HAP-1 (cell line): ENCODE measurements at regions not wholly inside any gene's neighbourhood (a gene's known extent, or its start where the extent isn't known, plus 50 kb on each side); places are given as distances from the start of the nearest gene placed in this dataset.
"Not testable (repeated sequence)": the region's sequence is repeated elsewhere in the genome, so short reads cannot be mapped to it uniquely, and the experiment has no call there.

ENCODE experiments used
- DNase-seq, 2 experiments: peaks; one replicate each; pipeline ENCODE4 v3.0.0-alpha.2; 2016 to 2020; ENCODE audit warnings: low spot score in 2 of 2
- H3K27me3 ChIP-seq: fragments of 250-450 bp; sonication (Bioruptor Pico); 2 replicates; pipeline ENCODE4 v1.5.1; 2020; ENCODE audit warnings: low read depth, mild to moderate bottlenecking, moderate library complexity
- H3K36me3 ChIP-seq: fragments of 250-450 bp; sonication (Bioruptor Pico); replicated peaks from 2 replicates; pipeline ENCODE4 v1.5.1; 2020; ENCODE audit warnings: mild to moderate bottlenecking
- H3K4me1 ChIP-seq: fragments of 250-450 bp; sonication (Bioruptor Pico); 2 replicates; pipeline ENCODE4 v1.5.1; 2020; ENCODE audit warnings: mild to moderate bottlenecking
- H3K4me3 ChIP-seq: fragments of 250-450 bp; sonication (Bioruptor Pico); 2 replicates; pipeline ENCODE4 v1.5.1; 2020; ENCODE audit warnings: mild to moderate bottlenecking, moderate library complexity
- H3K9me3 ChIP-seq: fragments of 250-450 bp; sonication (Bioruptor Pico); 2 replicates; pipeline ENCODE4 v1.5.1; 2020; ENCODE audit warnings: mild to moderate bottlenecking, moderate library complexity
- in situ Hi-C: fragments of 300-500 bp; cut with MboI; formaldehyde crosslinking; loops from 3 replicates; pipeline ENCODE4 v1.14.3; 2020; ENCODE audit warnings: low sequenced_read_pairs, inconsistent platforms, mixed read lengths

- no peaks in the 10 kb centered on the region for H3K4me1 ChIP-seq
- no peaks in the 10 kb centered on the region for H3K36me3 ChIP-seq
- no peaks in the 10 kb centered on the region for H3K9me3 ChIP-seq
- in situ Hi-C loops: no loop called here
- H3K4me3 ChIP-seq: no peak overlapping the region
- H3K27me3 ChIP-seq: no peaks in the 10 kb centered on the region
- no peak for DNase-seq
Observed at GRCh38 chr12:123059500-123059899, 79.0 kb downstream of the ARL6IP4 start.

DNA sequence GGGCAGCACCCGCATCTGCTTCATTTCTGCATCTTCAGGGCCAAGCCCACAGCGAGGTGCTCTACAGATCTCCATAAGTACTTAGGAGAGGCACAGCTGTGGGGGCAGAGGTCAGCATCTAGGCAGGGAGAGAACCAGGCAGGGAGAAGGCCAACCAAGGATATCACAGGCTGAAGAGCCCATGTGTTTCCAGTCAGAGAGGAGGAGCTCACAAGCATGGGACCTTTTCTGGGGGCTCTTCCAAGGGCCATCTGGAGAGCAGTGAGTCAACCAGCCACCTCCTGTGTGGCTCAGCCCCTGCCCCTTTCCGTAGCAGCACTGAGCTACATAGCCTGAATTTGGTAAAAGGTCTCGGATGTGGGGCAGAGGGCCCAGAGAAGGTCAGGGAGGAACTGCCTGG is 78.5 kb downstream of the ARL6IP4 start:
- H3K36me3 ChIP-seq: no peaks in the 10 kb centered on the region
- no peak overlapping the region for H3K4me3 ChIP-seq
- no peaks in the 10 kb centered on the region for H3K27me3 ChIP-seq
- H3K9me3 ChIP-seq: no peaks in the 10 kb centered on the region
- in situ Hi-C loops: no loop called here
- no peaks in the 10 kb centered on the region for H3K4me1 ChIP-seq
- DNase-seq: no peak

DNA sequence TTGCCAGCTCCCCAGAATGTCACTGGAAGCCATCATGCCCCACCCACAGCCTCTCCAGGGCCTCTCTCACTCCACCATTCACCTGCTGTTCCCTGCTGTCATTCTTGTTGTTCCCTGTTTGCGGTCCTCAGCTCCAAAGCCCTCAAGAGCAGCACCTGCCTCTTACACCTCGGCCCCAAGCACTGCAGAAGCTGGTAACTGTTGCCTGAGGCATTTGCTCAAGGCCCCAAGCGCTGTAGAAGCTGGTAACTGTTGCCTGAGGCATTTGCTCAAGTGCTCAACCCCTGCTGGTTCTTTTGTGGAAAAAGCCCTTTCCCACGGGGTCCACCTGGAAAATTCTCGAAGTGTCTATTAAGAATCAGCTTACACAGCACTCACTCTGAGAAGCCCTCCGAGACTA is 78.0 kb downstream of the ARL6IP4 start:
- no peak overlapping the region for H3K4me3 ChIP-seq
- DNase-seq: no peak
- no peaks in the 10 kb centered on the region for H3K4me1 ChIP-seq
- no peaks in the 10 kb centered on the region for H3K36me3 ChIP-seq
- in situ Hi-C loops: no loop called here
- no peaks in the 10 kb centered on the region for H3K9me3 ChIP-seq
- H3K27me3 ChIP-seq: no peaks in the 10 kb centered on the region

GRCh38 chr12:123057513-123058265 is 77.2 kb downstream of the ARL6IP4 start:
- H3K9me3 ChIP-seq: no peaks in the 10 kb centered on the region
- no peaks in the 10 kb centered on the region for H3K4me1 ChIP-seq
- H3K27me3 ChIP-seq: no peaks in the 10 kb centered on the region
- in situ Hi-C loops: no loop called here
- no peaks in the 10 kb centered on the region for H3K36me3 ChIP-seq
- no peak overlapping the region for H3K4me3 ChIP-seq
- no peak for DNase-seq

DNA sequence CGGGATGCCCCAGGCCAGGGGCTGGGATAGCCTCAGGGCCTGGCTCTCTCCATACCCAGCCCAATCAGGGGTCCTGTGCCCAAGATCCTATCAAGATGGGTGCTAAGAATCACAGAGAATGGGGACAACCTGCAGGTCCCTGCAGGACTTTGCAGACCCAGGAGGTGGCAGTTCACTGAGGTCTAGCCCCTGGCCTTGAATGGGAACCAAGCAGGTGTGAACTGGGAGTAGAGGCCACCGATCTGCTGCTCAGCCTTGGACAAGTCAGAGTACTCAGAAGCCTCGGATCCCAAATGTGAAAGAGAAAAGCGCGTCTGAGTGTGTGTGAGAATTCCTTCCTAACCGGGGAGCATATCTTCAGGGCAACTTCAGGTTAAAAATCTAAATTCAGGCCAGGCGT is 76.2 kb downstream of the ARL6IP4 start:
- no peak for DNase-seq
- in situ Hi-C loops: no loop called here
- no peaks in the 10 kb centered on the region for H3K9me3 ChIP-seq
- H3K27me3 ChIP-seq: no peaks in the 10 kb centered on the region
- no peaks in the 10 kb centered on the region for H3K36me3 ChIP-seq
- H3K4me3 ChIP-seq: no peak overlapping the region
- H3K4me1 ChIP-seq: no peaks in the 10 kb centered on the region

DNA sequence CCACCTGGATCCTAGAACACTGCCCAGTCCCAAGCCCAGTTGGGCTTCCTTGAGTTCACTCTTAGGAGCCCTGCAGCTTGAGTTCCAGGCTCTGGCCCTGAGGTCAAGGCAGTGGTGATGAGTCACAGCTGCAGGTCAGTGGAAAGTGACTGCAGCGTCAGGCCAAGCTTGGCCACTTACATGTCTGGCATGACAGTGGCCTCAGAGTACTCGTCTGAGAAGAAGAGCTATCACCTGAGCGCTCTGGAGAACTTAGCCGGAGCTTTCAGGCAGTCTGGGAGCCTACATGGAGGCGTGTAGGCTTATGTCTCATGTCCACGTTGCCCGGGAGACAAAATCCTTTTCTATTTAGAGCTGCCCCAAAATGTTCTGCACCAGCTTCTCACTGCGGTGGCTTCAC is 75.6 kb downstream of the ARL6IP4 start:
- H3K4me3 ChIP-seq: no peak overlapping the region
- DNase-seq: no peak
- H3K4me1 ChIP-seq: no peaks in the 10 kb centered on the region
- no peaks in the 10 kb centered on the region for H3K9me3 ChIP-seq
- no peaks in the 10 kb centered on the region for H3K36me3 ChIP-seq
- in situ Hi-C loops: no loop called here
- no peaks in the 10 kb centered on the region for H3K27me3 ChIP-seq

GRCh38 chr12:123055281-123055766 is 74.8 kb downstream of the ARL6IP4 start:
- DNase-seq: no peak
- Histone ChIP-seq H3K4me3 (no peak overlapping the region), H3K27me3 (no peaks in the 10 kb centered on the region), H3K9me3 (no peaks in the 10 kb centered on the region), H3K36me3 (no peaks in the 10 kb centered on the region), H3K4me1 (no peaks in the 10 kb centered on the region)
- in situ Hi-C loops: no loop called here

DNA sequence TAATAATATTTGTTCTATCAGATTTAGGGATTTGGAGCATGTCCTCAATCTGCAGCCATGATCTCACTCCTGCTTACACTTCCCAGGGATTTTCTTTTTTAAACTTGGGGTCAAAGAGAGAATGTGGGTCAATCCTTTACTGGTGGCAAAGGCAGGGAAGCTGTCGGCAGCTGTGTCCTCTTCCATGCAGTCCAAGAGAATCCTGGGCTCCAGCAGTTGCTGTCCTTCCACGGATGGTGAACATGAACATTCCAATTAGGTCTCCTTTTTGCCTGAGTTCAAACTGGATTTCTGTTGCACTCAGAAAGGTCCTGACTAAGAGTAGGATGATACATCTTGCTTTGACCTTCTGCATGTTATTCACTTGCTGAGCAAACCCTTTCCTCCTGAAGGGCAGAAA is 73.9 kb downstream of the ARL6IP4 start:
- no peaks in the 10 kb centered on the region for H3K9me3 ChIP-seq
- H3K4me1 ChIP-seq: no peaks in the 10 kb centered on the region
- no peak for DNase-seq
- no peaks in the 10 kb centered on the region for H3K36me3 ChIP-seq
- H3K27me3 ChIP-seq: no peaks in the 10 kb centered on the region
- H3K4me3 ChIP-seq: no peak overlapping the region
- in situ Hi-C loops: no loop called here

DNA sequence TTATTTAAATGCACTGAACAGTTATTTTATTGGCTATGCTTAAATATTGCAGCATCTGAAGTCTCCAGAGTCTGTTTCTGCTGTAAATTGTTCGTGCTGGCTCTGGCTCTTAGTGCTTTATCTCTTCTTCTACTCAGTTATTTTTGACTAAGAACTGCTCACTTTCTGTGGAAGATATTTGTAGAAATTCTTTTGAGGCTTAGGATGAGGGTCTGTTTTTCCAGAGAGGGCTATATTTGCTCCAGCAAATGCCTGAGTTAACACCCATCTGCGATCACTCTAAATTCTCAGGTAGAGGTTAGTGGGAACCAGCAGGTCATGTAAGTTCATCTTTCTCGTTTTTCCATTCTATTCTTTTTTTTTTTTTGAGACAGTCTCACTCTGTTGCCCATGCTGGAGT is 71.1 kb downstream of the ARL6IP4 start:
- Histone ChIP-seq H3K4me3 (no peak overlapping the region), H3K4me1 (no peaks in the 10 kb centered on the region), H3K9me3 (no peaks in the 10 kb centered on the region), H3K36me3 (no peaks in the 10 kb centered on the region), H3K27me3 (no peaks in the 10 kb centered on the region)
- in situ Hi-C loops: no loop called here
- no peak for DNase-seq

- Histone ChIP-seq H3K4me3 (no peak overlapping the region), H3K27me3 (no peaks in the 10 kb centered on the region), H3K36me3 (no peaks in the 10 kb centered on the region), H3K9me3 (no peaks in the 10 kb centered on the region), H3K4me1 (no peaks in the 10 kb centered on the region)
- in situ Hi-C loops: no loop called here
- DNase-seq: no peak
Observed at GRCh38 chr12:123050913-123051312, 70.4 kb downstream of the ARL6IP4 start.

DNA sequence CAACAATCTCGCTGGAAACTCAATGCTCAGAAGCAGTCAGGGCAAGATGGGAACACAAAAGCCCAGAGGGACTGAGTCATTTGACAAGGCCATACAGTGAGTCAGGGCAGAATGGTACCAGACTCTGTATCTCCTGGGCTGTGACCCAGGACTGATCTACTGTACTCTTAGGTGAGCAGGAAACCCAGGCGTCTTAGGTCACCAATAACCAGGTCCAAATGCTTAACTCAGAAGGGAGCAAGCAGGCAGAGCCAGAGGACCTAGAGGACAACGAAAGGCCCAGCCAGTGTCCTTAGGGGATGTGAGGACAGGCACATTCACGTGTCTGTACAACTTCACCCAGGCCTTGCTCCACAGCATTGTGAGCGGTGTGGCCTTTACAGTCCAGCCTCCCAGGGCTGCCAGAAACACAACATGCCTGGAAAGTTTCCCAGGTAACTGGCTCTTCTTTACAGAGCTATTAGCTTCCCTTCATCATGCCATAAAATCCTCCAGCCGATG is 69.9 kb downstream of the ARL6IP4 start:
- in situ Hi-C loops: no loop called here
- Histone ChIP-seq H3K4me3 (no peak overlapping the region), H3K27me3 (no peaks in the 10 kb centered on the region), H3K36me3 (no peaks in the 10 kb centered on the region), H3K9me3 (no peaks in the 10 kb centered on the region), H3K4me1 (no peaks in the 10 kb centered on the region)
- DNase-seq: no peak

DNA sequence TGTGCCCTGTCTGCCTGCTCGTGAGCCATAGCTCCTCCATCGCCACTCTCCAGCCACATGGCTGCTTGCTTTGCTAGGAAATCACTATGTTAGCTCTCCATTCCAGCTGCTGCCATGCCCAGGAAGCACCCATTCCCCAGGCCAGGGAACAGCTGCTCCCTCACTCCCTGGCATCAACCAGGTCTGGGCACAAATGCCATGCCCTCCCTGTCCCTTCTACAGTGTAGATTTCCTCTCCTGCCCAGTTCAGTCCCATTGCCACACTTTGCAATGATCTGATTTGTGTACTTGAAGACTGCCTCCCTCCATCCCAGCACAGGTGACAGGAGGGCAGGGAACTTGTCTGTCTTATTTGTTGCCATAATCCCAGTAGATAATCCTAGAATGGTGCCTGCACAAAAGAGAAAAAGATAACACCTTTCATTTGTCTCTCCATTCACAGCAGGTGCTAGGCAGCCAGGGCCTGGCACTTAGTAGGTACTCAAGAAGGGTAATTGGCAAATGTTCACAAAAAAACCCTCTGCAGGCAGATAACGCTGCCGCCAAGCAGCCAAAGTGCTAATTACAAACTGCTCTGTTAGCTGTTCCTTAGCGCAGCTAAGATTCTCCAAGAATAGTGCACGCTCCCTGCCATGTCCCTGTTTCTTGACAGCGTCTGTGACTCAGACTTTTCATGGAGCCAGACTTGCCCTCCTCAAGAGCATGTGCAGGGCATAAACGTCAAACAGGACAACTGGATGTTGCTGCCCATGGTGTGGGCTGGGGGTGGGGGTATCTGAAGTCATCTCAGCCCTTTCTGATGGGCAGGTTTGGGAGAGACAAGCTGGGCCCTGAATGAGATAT is 69.1 kb downstream of the ARL6IP4 start:
- Histone ChIP-seq H3K27me3 (no peaks in the 10 kb centered on the region), H3K9me3 (no peaks in the 10 kb centered on the region)
- in situ Hi-C loops: no loop called here

GRCh38 chr12:123047892-123048291 is 67.4 kb downstream of the ARL6IP4 start:
- H3K4me1 ChIP-seq, H3K4me3 ChIP-seq, in situ Hi-C loops, H3K9me3 ChIP-seq, H3K27me3 ChIP-seq, DNase-seq, H3K36me3 ChIP-seq: not testable (repeated sequence)

More for the DNA sequence above, 69.1 kb downstream of the ARL6IP4 start:
- DNase-seq: no peak
- H3K4me1 ChIP-seq: no peaks in the 10 kb centered on the region
- H3K4me3 ChIP-seq: no peak overlapping the region
- no peaks in the 10 kb centered on the region for H3K36me3 ChIP-seq

GRCh38 chr12:123047289-123047688 is 66.8 kb downstream of the ARL6IP4 start:
- Histone ChIP-seq H3K9me3 (no peaks in the 10 kb centered on the region), H3K4me1 (no peaks in the 10 kb centered on the region), H3K4me3 (no peak overlapping the region), H3K27me3 (no peaks in the 10 kb centered on the region), H3K36me3 (no peaks in the 10 kb centered on the region)
- in situ Hi-C loops: no loop called here
- no peak for DNase-seq
